ENCODE measurements at regions not wholly inside any gene's neighbourhood (a gene's known extent, or its start where the extent isn't known, plus 50 kb on each side); places are given as distances from the start of the nearest gene placed in this dataset.
"Not testable (repeated sequence)": the region's sequence is repeated elsewhere in the genome, so short reads cannot be mapped to it uniquely, and the experiment has no call there.

GRCh38 chr20:25932170-25932569 lies 235.5 kb upstream of the ZNF337 start:
- TF ChIP-seq EZH2phosphoT487 (IDR thresholded peaks at IDR 0.05; ENCODE audit: borderline replicate concordance, low read depth, low read length); CTCF (conservative IDR thresholded peaks at IDR 0.05; ENCODE audit: low read length): not testable (repeated sequence)
